Left ventricle myocardium inferior (tissue), 1 donor: ENCODE measurements at regions not wholly inside any gene's neighbourhood (a gene's known extent, or its start where the extent isn't known, plus 50 kb on each side); places are given as distances from the start of the nearest gene placed in this dataset.
"Not testable (repeated sequence)": the region's sequence is repeated elsewhere in the genome, so short reads cannot be mapped to it uniquely, and the experiment has no call there.

Experiments
- DNase-seq: peaks from one replicate; pipeline ENCODE4 v3.0.0-alpha.2; 2020
- H3K27ac ChIP-seq: fragments of 200-600 bp; replicated peaks from 2 replicates; pipeline ENCODE4 v1.8.0; 2021
- H3K27me3 ChIP-seq: fragments of 200-600 bp; 2 replicates; pipeline ENCODE4 v1.8.0; 2021; ENCODE audit warnings: low read depth
- H3K36me3 ChIP-seq: fragments of 200-600 bp; 2 replicates; pipeline ENCODE4 v1.8.0; 2021
- H3K4me1 ChIP-seq: fragments of 200-600 bp; 2 replicates; pipeline ENCODE4 v1.8.0; 2021
- H3K4me3 ChIP-seq: fragments of 200-600 bp; 2 replicates; pipeline ENCODE4 v1.8.0; 2021; ENCODE audit warnings: mild to moderate bottlenecking, moderate library complexity
- H3K9me3 ChIP-seq: fragments of 200-600 bp; replicated peaks from 2 replicates; pipeline ENCODE4 v1.8.0; 2021
- CTCF ChIP-seq: fragments of 200-600 bp; IDR thresholded peaks from 2 replicates; pipeline ENCODE4 v1.8.0; 2021; ENCODE audit warnings: antibody characterized with exemption, mild to moderate bottlenecking, borderline replicate concordance
- intact Hi-C: fragments of 100-400 bp; cut with micrococcal nuclease; formaldehyde crosslinking; loops from one replicate; pipeline ENCODE4 v1.11.0; 2022
- donor health status: DM: no; HTN: yes; CAD: no; lungs with severe emphysema.

- Histone ChIP-seq H3K36me3 (no peaks in the 10 kb centered on the region), H3K27ac (no peak overlapping the region), H3K4me1 (no peaks in the 10 kb centered on the region), H3K4me3 (no peak overlapping the region), H3K27me3 (peaks cover 23% of the 10 kb centered on the region), H3K9me3 (no peaks in the 10 kb centered on the region)
- intact Hi-C loops: no loop called here
- no peak for TF ChIP-seq CTCF
- DNase-seq: no peak
Observed at GRCh38 chr18:11480692-11481091, 128.7 kb upstream of the SLC35G4 start.

GRCh38 chr18:11479031-11479430 lies 130.4 kb upstream of the SLC35G4 start:
- H3K4me1 ChIP-seq, H3K36me3 ChIP-seq, DNase-seq, H3K9me3 ChIP-seq, intact Hi-C loops, H3K4me3 ChIP-seq, H3K27ac ChIP-seq: not testable (repeated sequence)
- H3K27me3 ChIP-seq: peaks cover 23% of the 10 kb centered on the region

- no peak for TF ChIP-seq CTCF
- H3K4me1 ChIP-seq: no peaks in the 10 kb centered on the region
- H3K9me3 ChIP-seq: peaks cover 13% of the 10 kb centered on the region
- H3K4me3 ChIP-seq: no peak overlapping the region
- no peak overlapping the region for H3K27ac ChIP-seq
- no peak for DNase-seq
- intact Hi-C loops: no loop called here
- no peaks in the 10 kb centered on the region for H3K36me3 ChIP-seq
- H3K27me3 ChIP-seq: no peaks in the 10 kb centered on the region
Observed at GRCh38 chr18:11470941-11471340, 138.5 kb upstream of the SLC35G4 start.

- Histone ChIP-seq H3K27ac (no peak overlapping the region), H3K36me3 (no peaks in the 10 kb centered on the region), H3K4me3 (no peak overlapping the region), H3K9me3 (peaks cover under 1% of the 10 kb centered on the region), H3K4me1 (no peaks in the 10 kb centered on the region), H3K27me3 (peaks cover 4% of the 10 kb centered on the region)
- no peak for TF ChIP-seq CTCF
- intact Hi-C loops: no loop called here
- no peak for DNase-seq
Observed at GRCh38 chr18:11468617-11469016, 140.8 kb upstream of the SLC35G4 start.

GRCh38 chr18:11468120-11468519 lies 141.3 kb upstream of the SLC35G4 start:
- Histone ChIP-seq H3K9me3 (no peaks in the 10 kb centered on the region), H3K36me3 (no peaks in the 10 kb centered on the region), H3K4me1 (no peaks in the 10 kb centered on the region), H3K27ac (no peak overlapping the region), H3K4me3 (no peak overlapping the region), H3K27me3 (peaks cover 4% of the 10 kb centered on the region)
- intact Hi-C loops: no loop called here
- DNase-seq: no peak
- no peak for TF ChIP-seq CTCF

- no peaks in the 10 kb centered on the region for H3K36me3 ChIP-seq
- TF ChIP-seq CTCF: no peak
- H3K4me1 ChIP-seq: no peaks in the 10 kb centered on the region
- intact Hi-C loops: no loop called here
- H3K4me3 ChIP-seq: no peak overlapping the region
- H3K27ac ChIP-seq: no peak overlapping the region
- no peaks in the 10 kb centered on the region for H3K9me3 ChIP-seq
- DNase-seq: no peak
- peaks cover 4% of the 10 kb centered on the region for H3K27me3 ChIP-seq
Observed at GRCh38 chr18:11467611-11468010, 141.8 kb upstream of the SLC35G4 start.
